ENCODE measurements at regions not wholly inside any gene's neighbourhood (a gene's known extent, or its start where the extent isn't known, plus 50 kb on each side); places are given as distances from the start of the nearest gene placed in this dataset.

DNA sequence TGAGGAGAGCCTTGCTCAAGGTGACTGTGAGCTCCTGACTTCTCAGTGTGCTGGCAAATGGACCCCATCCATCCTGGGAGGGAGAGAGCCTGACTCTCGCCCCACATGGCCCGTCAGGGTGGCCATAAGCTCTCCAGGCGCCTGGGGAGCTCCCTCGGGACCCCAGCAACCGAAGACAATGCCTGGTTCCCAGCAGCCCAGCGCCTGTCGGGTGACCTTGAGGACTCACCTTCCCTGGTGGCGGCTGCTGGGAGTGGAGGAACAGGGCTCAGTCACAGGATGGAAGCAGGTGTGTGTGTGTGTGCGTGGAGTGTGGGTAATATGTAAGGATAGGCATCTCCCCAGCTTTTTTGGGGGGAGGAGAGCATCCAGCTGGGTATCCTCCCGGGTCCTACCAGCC lies 190.3 kb downstream of the MELK start:
- TF ChIP-seq POLR2A (IDR thresholded peaks at IDR 0.05) (no peak), POLR2AphosphoS5 (IDR thresholded peaks at IDR 0.05) (no peak), EP300 (IDR thresholded peaks at IDR 0.05) (no peak)
- TF ChIP-seq, protein P1, sequence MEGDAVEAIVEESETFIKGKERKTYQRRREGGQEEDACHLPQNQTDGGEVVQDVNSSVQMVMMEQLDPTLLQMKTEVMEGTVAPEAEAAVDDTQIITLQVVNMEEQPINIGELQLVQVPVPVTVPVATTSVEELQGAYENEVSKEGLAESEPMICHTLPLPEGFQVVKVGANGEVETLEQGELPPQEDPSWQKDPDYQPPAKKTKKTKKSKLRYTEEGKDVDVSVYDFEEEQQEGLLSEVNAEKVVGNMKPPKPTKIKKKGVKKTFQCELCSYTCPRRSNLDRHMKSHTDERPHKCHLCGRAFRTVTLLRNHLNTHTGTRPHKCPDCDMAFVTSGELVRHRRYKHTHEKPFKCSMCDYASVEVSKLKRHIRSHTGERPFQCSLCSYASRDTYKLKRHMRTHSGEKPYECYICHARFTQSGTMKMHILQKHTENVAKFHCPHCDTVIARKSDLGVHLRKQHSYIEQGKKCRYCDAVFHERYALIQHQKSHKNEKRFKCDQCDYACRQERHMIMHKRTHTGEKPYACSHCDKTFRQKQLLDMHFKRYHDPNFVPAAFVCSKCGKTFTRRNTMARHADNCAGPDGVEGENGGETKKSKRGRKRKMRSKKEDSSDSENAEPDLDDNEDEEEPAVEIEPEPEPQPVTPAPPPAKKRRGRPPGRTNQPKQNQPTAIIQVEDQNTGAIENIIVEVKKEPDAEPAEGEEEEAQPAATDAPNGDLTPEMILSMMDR (IDR thresholded peaks at IDR 0.05) = no peak
